ENCODE measurements at regions not wholly inside any gene's neighbourhood (a gene's known extent, or its start where the extent isn't known, plus 50 kb on each side); places are given as distances from the start of the nearest gene placed in this dataset.

DNA sequence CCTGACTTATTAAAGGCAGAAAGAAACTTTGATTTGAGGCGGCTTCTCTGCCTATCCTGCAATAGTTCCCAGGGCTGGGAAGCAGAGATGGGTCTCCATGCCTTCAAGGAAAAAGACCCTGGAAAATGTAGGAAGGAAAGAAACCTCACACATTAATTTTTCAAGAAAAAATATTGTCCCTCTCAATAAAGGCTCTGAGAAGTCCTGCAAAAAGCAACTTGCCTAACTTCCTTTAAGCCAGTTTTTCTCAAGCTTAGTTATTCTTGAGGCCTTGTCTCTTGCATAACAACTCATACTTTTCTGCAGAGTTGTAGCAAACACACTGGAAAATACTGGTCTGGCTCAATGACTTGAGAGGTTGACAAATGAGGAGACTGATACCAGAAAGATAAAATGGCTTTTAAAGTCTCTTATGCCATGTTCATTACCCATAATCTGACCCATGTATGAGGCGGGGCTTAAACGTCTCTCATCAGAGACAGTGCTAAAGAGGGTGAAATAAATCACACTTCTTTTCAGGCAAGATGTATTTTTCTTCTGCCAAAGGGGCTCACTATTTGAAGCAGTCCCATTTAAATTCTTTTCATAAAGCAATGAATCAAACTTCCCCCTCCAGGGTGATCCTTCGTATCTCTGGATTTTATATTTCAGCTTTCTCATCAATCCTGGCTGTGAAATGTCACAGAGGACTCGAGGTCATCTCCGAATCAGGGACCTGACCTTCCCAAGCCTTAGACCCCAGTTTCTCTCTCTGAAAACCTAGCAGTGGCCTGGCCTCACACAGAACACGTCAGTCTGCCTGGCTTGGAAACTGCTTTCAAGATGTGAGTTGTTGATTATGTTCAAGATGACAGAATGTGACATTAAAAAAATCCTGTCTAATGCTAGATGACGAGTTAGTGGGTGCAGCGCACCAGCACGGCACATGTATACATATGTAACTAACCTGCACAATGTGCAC lies 82.3 kb upstream of the KCNG1 start:
- TF ChIP-seq EZH2 (IDR thresholded peaks at IDR 0.05; ENCODE audit: low read length), result no peak
- TF ChIP-seq, protein P1, sequence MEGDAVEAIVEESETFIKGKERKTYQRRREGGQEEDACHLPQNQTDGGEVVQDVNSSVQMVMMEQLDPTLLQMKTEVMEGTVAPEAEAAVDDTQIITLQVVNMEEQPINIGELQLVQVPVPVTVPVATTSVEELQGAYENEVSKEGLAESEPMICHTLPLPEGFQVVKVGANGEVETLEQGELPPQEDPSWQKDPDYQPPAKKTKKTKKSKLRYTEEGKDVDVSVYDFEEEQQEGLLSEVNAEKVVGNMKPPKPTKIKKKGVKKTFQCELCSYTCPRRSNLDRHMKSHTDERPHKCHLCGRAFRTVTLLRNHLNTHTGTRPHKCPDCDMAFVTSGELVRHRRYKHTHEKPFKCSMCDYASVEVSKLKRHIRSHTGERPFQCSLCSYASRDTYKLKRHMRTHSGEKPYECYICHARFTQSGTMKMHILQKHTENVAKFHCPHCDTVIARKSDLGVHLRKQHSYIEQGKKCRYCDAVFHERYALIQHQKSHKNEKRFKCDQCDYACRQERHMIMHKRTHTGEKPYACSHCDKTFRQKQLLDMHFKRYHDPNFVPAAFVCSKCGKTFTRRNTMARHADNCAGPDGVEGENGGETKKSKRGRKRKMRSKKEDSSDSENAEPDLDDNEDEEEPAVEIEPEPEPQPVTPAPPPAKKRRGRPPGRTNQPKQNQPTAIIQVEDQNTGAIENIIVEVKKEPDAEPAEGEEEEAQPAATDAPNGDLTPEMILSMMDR (optimal IDR thresholded peaks at IDR 0.05 in 1 of 3, IDR thresholded peaks at IDR 0.05 in 1 of 3, conservative IDR thresholded peaks at IDR 0.05 in 1 of 3; ENCODE audit: extremely low read depth in 1 of 3, insufficient read depth in 2 of 3, low read length in 3 of 3), result no peak
